Glomerular endothelial cell (primary cell): ENCODE measurements at regions not wholly inside any gene's neighbourhood (a gene's known extent, or its start where the extent isn't known, plus 50 kb on each side); places are given as distances from the start of the nearest gene placed in this dataset.

Experiments
- DNase-seq: peaks from one replicate; pipeline ENCODE4 v3.0.0-alpha.2; 2011; ENCODE audit warnings: low read depth, low spot score; ENCODE audit errors: extremely low read depth

GRCh38 chr2:101559551-101559950 is 84.6 kb upstream of the RFX8 start:
- DNase-seq: peak; percentile 75

GRCh38 chr2:101558740-101559525 is 84.0 kb upstream of the RFX8 start:
- DNase-seq: no peak

DNA sequence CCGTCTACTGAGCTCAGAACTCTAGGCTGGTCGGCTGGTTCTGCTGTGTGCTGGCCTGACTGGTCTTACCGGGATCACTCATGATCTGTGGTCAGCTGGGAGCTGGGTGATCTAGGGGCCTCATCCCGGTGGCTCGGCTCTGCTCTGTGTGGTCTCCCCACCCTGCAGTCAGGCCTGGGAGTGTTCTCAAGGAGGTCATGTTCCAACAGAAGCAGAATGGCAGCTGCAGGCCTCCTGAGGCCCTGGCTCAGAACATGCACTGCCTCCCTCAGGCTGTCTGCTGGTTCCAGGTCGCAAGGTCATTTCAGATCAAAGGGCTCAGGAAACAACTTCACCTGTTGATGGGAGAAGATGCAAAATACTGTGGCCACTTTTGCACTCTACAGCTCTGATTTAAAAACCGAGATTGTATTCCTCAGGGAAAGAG is 81.1 kb upstream of the RFX8 start:
- no peak for DNase-seq

GRCh38 chr2:101551336-101551888 is 76.5 kb upstream of the RFX8 start:
- no peak for DNase-seq

DNA sequence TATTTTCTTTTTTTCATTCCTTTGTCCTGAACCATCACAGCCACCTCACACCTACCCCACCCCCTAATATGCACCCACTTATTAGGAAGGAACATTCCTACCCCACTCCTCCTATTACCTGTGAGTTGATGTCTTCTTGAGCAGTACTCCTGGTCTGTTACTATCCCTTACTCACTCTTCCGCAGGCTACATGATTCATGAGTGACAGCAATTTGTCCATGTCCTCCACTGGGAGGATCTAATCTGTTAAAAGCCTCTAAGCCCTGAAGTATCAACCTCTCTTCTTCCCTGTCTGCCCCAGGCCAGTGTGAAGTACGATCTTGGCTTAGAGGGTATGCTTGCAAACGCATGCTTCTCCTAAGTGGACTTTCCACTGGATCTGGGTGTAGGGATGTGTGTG is 75.6 kb upstream of the RFX8 start:
- DNase-seq: no peak

DNA sequence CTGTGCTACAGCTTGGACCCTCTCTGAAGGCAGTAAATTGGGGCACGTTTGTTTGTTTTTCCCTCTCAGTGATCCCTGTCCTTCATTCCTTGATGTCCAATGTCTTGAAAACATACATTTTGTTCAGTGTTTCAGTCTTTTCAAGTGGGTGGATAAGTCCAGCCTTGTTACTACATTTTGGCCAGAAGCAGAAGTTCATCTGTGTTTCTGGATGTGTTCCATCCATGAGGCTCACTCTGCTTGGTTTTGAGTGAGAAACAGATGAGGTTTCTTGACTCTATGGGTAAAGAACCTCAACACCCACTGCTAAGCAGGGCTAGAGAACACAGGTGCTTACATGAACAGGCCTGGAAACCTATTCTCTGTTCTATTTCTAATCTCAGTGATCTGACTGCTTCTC is 74.5 kb upstream of the RFX8 start:
- no peak for DNase-seq

GRCh38 chr2:101546376-101547058 is 71.6 kb upstream of the RFX8 start:
- no peak for DNase-seq

- DNase-seq: no peak
These were observed 71.0 kb upstream of the RFX8 start for GRCh38 chr2:101545950-101546349.

DNA sequence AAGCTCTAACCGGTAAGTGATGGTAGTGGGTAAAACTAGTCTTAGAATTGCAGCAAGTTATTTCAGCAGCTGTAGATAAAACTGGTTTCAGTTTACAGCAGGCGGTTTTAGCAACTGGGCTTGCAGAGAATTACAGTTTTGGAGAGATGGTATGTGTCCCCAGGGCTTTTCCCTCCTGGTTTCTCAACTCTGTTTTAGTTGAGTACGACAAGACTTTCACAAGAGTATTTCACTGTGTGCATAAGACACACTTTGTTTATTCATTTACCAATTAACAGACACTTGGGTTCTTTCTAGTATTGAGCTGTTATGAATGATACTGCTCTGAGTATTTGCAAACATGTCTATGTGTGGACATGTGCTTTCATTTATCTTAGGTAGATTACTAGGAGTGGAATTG is 65.6 kb upstream of the RFX8 start:
- DNase-seq: no peak

DNA sequence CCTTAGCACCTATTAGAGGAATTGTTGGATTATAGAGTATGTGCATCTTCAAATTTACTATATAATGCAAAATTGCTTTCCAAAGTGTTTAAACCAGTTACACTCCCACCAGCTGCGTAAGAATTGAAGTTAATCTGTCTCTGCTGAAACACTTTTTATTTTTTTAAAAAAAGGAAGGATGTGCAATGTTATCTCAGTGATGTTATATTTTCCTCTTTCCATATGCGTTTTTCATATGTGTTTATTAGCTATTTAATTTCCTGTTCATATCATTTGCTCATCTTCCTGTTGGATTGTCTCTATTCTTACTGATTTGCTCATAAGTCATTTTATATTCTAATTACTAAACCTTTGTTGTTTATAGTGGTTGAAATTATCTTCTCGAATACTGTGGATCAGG is 63.2 kb upstream of the RFX8 start:
- DNase-seq: no peak

DNA sequence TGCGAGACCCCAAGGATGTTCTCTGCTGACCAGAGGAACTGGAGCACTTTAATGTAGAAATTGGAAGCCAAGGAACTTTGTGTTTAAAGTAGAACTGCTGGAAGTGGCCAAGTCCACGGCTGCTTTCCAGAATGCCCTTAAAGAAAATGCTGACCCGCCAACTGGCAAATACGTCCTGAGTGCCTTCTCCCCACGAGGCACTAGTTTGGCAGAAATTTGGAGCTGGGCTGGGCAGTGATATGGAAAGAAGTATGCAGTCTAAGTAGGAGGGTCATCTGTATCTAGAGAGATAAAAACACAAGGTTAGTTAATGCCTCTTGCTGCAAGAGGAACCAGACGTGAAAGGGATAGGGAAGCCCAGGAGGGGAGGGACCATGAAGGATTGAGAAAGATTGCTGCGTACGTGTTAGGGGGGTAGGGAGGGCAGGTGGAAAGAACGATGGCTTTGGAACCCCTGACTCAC is 59.3 kb upstream of the RFX8 start:
- no peak for DNase-seq

DNA sequence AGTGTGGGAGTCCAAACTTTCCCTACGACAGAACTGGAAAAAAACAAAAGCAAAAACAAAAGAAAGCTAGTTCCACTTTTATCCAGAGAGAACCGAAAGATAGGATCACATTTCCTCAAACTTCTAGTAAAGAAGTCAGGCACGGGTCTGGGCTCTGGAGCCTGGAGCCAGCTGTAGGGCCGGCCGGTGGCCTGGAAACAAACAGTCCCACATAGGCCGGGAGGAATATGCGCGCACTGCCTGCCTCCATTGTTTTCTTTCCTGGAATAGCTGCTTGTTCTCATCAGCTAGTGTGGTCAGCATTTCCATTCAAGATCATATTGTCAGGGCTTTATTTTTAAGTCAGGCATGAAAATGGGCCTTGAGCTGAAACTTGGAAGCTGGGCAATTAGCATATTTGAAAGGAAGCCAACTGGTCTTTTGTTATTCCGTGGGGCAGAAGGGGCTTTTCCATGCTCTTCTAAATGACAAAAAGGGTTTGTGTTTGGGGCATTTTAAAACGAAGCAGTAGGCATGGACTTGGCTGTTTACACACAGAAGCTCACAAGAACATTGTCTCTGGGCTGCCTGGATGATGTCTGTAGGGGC is 58.7 kb upstream of the RFX8 start:
- DNase-seq: no peak

- DNase-seq: no peak
These were observed 53.6 kb upstream of the RFX8 start for GRCh38 chr2:101528501-101528900.

- no peak for DNase-seq
These were observed 50.0 kb upstream of the RFX8 start for GRCh38 chr2:101524806-101525430.
